GM12891 (cell line): ENCODE measurements at regions not wholly inside any gene's neighbourhood (a gene's known extent, or its start where the extent isn't known, plus 50 kb on each side); places are given as distances from the start of the nearest gene placed in this dataset.
A peak's percentile ranks its signal among the peaks of the same experiment; 100 is the strongest.

Experiments
- DNase-seq: peaks from one replicate; pipeline ENCODE4 v3.0.0; 2011; ENCODE audit warnings: low spot score; ENCODE audit not compliant: insufficient read length
- FAIRE-seq: peaks from 2 replicates; lab custom pipeline; 2011; peaks lifted over from hg19 to GRCh38; lab: Jason Lieb, UNC
- PAX5 ChIP-seq: IDR thresholded peaks from 2 replicates; pipeline ENCODE4 v1.6.1; 2011; ENCODE audit warnings: low read length, moderate library complexity, mild to moderate bottlenecking; ENCODE audit not compliant: insufficient read depth, severe bottlenecking
- POLR2A ChIP-seq: IDR thresholded peaks from 2 replicates; pipeline ENCODE4 v1.6.1; 2011; ENCODE audit warnings: low read depth, low read length, control low read depth
- POLR2AphosphoS5 ChIP-seq: IDR thresholded peaks from 2 replicates; pipeline ENCODE4 v1.6.1; 2011; ENCODE audit warnings: low read depth, low read length, control low read depth
- POU2F2 ChIP-seq: IDR thresholded peaks from 2 replicates; pipeline ENCODE4 v1.6.1; 2011; ENCODE audit warnings: low read depth, mild to moderate bottlenecking, control low read depth, low read length, moderate library complexity
- SPI1 ChIP-seq: IDR thresholded peaks from 2 replicates; pipeline ENCODE4 v1.6.1; 2011; ENCODE audit warnings: low read depth, low read length, control low read depth
- TAF1 ChIP-seq: IDR thresholded peaks from 2 replicates; pipeline ENCODE4 v1.6.1; 2011; ENCODE audit warnings: low read depth, low read length, control low read depth

DNA sequence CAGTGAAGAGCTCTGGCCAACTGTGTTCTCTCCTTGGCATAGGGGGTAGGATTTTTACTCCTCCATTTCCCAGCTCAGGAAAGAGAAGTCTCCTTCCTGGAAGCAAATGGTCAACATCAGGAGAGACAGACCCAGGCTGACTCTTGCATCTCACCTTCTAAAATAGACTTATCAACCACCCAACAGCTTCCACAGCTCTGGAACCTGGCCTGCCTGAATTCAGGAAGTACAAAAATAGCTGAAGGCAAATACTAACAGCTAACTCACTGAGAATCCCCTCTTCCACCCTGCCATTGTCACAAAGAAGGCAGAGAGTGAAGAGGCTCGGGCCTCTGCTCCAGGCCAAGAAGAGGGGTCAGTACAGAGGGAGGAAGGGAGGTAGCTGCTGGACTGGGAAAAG is 213.6 kb downstream of the NXPE2 start:
- DNase-seq: no peak
- FAIRE-seq: no peak
- TF ChIP-seq PAX5 (no peak), SPI1 (no peak)

DNA sequence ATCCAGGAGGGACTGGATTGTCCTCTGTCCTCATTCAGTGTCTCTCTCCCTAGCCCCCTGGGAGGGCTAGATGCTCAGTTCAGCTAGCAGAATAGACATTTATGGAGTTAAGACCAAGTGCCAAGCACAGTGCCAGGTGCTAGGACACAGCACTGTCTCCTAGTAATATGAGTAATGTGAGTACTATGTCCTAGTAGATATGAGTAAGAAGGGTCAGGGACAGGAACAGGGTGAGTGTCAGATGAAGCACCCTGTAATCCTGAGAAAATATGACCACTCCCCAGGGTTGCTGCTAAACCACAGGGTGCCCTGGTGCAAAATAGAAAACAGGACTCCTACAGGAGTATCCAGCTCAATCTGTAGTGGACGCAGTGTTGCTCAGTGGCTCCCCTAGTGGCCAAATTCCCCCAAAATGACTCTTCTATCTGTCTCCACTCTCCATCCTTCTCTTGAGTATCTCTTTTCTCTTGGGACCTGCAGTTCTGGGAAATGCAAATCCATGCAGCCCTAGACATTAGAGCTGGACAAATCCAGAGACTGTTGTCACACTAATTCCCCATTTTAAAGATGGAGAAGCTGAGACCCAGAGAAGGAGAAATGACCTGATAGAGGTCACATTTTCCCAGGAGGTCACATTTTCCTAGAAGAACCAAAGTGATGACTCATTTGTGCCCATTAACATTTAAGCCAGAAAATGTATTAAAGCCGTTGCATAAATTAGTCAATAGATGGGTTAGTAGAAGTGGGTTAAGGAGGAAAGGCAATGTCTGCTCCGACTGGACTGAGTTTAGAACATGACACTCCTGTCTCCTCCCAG is 214.3 kb downstream of the NXPE2 start:
- no peak for FAIRE-seq

DNA sequence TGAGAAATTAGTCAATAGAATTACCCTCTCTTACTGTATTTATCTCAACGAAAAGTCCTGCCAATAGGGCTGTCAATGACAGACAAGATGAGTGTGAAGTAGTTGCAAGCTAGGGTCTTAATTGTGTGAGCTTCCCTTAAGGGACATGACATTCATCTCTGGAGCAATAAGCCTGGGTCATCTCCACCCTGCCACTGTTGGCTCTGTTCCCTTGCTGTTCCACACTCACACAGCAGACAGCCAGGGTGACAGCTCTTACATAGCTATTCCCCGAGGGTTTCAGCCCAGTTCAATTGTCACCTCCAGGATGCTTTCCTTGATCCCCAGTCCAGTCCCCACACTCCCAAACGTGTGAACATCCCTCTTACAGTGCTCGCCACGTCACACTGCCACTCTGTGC is 215.0 kb downstream of the NXPE2 start:
- no peak for TF ChIP-seq TAF1
- TF ChIP-seq SPI1: no peak
- TF ChIP-seq POU2F2: no peak
- TF ChIP-seq POLR2A: no peak
- no peak for TF ChIP-seq PAX5
- no peak for TF ChIP-seq POLR2AphosphoS5
- DNase-seq: no peak
- FAIRE-seq: no peak

More for the DNA sequence above, 214.3 kb downstream of the NXPE2 start:
- peak; percentile 22 for DNase-seq
- TF ChIP-seq POLR2A (no peak), SPI1 (no peak), PAX5 (no peak)

DNA sequence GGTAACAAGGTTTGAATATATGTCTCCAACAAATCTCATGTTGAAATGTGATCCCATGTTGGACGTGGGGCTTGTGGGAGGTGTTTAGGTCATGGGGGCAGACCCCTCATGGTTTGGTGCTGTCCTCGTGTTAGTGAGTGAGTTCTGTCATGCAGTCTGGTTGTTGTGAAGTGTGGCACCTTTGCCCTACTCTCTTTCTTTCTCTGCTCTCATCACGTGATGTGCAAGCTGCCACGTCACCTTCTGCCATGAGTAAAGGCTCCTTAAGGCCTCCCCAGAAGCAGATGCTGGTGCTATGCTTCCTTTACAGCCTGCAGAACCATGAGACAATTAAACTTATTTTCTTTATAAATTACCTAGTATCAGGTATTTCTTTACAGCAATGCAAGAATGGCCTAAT is 218.3 kb downstream of the NXPE2 start:
- DNase-seq (no peak), FAIRE-seq (no peak)
- no peak for TF ChIP-seq TAF1
- TF ChIP-seq POLR2AphosphoS5: no peak
- no peak for TF ChIP-seq POU2F2
- TF ChIP-seq SPI1: no peak
- TF ChIP-seq PAX5: no peak
- TF ChIP-seq POLR2A: no peak

DNA sequence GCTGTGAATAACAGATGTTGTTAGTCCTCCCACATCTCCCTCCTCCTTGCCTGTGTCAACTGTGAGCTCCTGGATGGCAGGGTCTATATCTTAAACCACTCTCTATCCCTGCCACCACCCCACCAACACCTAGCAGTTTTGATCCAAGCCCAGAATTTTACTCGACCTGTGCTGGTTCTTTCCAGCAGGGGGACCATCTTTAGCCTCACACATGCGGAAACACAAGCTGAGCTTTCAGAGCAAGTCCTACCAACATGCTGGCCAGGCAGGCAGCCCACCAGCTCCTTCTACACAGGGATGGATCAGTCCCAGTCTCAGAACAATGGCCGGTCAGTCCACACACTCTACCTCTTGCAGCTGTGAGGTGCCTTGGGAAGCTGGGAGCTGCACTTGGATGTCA is 231.5 kb downstream of the NXPE2 start:
- DNase-seq (no peak), FAIRE-seq (no peak)
- no peak for TF ChIP-seq POLR2A
- no peak for TF ChIP-seq PAX5
- TF ChIP-seq POU2F2: no peak
- TF ChIP-seq SPI1: no peak
- no peak for TF ChIP-seq TAF1
- TF ChIP-seq POLR2AphosphoS5: no peak

DNA sequence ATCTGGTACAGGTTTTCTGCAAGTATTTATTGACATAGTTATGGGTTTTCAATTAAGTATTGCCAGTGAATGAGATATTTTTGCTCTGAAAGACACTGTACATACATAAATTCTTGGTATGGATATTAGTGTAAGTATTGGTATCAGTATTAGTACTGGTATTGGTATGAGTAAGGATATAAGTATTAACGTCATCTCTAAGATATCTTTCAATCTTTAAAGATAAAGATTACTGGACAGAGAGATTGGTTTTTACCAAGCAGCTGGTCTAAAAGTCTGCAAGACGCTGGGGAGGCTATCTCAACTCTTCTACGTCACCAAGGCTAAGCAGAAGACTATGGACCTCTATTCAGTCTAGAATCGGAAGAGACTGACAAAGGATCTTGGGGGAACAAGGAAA is 234.5 kb downstream of the NXPE2 start:
- FAIRE-seq: no peak
- TF ChIP-seq TAF1 (no peak), POLR2A (no peak), POLR2AphosphoS5 (no peak), SPI1 (no peak), PAX5 (no peak), POU2F2 (no peak)
- DNase-seq: no peak

DNA sequence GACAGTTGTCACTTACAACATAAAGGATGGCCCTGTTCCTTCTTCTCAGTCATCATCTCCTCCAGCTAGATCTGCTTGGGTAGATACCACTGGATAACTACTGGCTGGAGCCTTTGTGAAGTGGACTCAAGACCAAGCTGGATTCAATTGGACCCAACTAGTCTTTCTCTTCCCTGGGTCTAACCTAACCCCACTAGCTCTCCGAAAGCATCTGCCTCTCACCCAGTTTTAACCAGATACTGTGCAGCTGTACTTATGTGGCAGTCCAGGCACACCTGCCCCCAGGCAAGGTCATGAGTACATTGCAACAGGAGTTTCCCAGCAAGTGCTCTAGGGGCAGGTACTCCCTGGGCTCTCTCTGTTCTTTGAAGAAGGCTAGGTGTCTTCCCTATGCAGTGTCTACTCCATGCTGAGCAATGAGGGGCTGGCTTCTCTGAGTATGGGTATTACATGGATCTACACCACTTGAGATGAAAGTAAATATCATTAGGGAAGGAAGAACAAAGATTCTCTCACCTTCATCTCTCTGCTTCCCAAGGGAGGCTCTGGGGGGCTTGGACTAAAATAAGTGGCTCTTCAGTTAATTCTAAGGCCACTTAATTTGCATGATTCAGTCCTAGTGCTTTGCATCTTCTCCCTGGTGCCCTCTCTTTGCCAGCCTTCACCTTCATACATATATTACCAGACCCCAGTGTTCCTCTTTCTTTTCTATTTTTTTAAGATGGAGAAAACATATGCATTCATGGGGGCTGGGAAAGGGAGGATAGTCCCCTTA is 236.1 kb downstream of the NXPE2 start:
- no peak for TF ChIP-seq PAX5
- DNase-seq: no peak
- FAIRE-seq: no peak

DNA sequence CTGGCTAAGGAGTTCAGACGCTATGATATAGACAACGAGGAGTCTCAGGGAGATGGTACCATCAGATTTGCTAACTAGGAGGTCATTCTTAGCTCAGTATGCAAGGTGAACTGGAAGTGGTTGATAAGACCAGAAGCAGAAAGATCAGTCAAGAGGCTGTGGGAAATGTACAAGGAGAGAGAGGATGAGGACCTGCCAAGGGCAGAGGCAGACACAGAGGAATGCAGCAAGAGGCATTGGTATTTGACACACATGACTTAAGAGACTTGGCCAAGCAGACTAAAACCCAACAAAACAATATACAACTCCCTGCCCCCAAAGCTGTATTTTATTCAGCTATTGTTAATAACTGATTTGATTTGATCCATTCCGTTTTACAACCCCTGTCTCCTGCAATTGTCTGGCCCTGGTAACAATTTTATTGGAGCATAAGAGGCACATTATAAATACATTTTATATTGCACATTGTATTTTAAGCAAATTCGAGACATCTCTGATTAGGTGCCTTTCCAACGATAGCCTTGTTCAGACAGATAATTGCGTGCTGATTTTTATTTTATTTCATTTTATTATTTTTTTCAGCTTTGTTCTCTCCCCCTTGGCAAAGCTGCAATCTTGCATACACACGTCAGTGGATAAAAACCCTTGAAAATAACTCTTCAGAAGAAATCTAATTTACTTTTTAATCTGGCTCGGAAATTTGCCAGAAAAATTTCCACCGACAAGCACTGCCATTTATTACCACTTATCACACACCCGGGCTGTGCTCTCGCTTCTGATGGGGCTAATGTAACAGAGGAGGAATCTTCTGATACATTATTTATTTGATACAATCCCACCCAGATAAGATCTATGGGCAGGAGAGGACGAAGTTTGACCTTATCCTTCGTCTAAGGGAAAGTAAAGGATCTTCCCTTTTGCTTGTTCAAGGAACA is 237.8 kb downstream of the NXPE2 start:
- TF ChIP-seq POLR2A: no peak
- no peak for TF ChIP-seq POU2F2
- no peak for TF ChIP-seq TAF1
- TF ChIP-seq PAX5: no peak
- TF ChIP-seq POLR2AphosphoS5: no peak
- TF ChIP-seq SPI1: no peak
- DNase-seq (no peak), FAIRE-seq (no peak)

DNA sequence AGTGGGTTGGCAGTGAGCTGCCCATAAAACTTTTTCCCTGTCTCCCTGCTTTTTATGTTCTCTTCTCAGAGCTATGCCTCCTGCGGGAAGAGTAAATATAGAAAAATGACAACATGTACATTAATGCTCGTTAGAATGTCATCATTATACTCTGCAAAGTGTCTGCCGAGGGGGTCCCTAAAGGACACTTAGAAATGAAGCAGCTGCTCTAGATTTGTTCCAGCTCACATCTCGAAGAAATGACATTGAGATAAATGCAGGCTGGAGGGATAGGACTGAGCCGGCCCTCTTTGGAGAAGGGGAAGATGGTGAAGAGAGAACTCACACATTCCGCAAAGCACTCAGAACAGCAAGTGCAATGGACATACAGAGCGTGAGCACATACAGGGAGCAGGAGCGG is 240.0 kb downstream of the NXPE2 start:
- no peak for TF ChIP-seq POLR2AphosphoS5
- TF ChIP-seq POU2F2: no peak
- TF ChIP-seq POLR2A: no peak
- no peak for TF ChIP-seq PAX5
- no peak for TF ChIP-seq SPI1
- TF ChIP-seq TAF1: no peak
- no peak for DNase-seq
- FAIRE-seq: no peak
